T-helper 1 cell treated with Interleukin-12 subunit alpha and Interleukin-12 subunit beta and Interleukin-4 antibody, amounts not matched to agents 30 μg/mL and 1 μg/mL, for 36 hours (primary cell): ENCODE measurements at regions not wholly inside any gene's neighbourhood (a gene's known extent, or its start where the extent isn't known, plus 50 kb on each side); places are given as distances from the start of the nearest gene placed in this dataset.
"Not testable (repeated sequence)": the region's sequence is repeated elsewhere in the genome, so short reads cannot be mapped to it uniquely, and the experiment has no call there.

Source experiments
- H3K27ac Mint-ChIP-seq: one replicate; pipeline ENCODE4 v1.8.0; 2021; ENCODE audit warnings: mild to moderate bottlenecking, mixed read lengths
- H3K27me3 Mint-ChIP-seq: one replicate; pipeline ENCODE4 v1.8.0; 2021; ENCODE audit warnings: low read depth, mixed read lengths
- H3K36me3 Mint-ChIP-seq: one replicate; pipeline ENCODE4 v1.8.0; 2021; ENCODE audit warnings: low read depth, mixed read lengths
- H3K4me1 Mint-ChIP-seq: one replicate; pipeline ENCODE4 v1.8.0; 2021; ENCODE audit warnings: low read depth, mixed read lengths
- H3K4me3 Mint-ChIP-seq: one replicate; pipeline ENCODE4 v1.8.0; 2021; ENCODE audit warnings: mild to moderate bottlenecking, moderate library complexity, mixed read lengths
- H3K9me3 Mint-ChIP-seq: one replicate; pipeline ENCODE4 v1.8.0; 2021; ENCODE audit warnings: mixed read lengths

GRCh38 chr16:66116163-66117002 lies 250.1 kb upstream of the CDH5 start:
- Mint-ChIP-seq H3K27me3 (no peaks in the 10 kb centered on the region), H3K27ac (no peak overlapping the region), H3K4me3 (no peak overlapping the region), H3K4me1 (no peaks in the 10 kb centered on the region), H3K9me3 (no peaks in the 10 kb centered on the region), H3K36me3 (no peaks in the 10 kb centered on the region)

GRCh38 chr16:66115373-66115772 lies 251.1 kb upstream of the CDH5 start:
- Mint-ChIP-seq H3K27me3 (peaks cover 2% of the 10 kb centered on the region), H3K36me3 (no peaks in the 10 kb centered on the region), H3K9me3 (no peaks in the 10 kb centered on the region), H3K27ac (no peak overlapping the region), H3K4me1 (no peaks in the 10 kb centered on the region), H3K4me3 (no peak overlapping the region)

DNA sequence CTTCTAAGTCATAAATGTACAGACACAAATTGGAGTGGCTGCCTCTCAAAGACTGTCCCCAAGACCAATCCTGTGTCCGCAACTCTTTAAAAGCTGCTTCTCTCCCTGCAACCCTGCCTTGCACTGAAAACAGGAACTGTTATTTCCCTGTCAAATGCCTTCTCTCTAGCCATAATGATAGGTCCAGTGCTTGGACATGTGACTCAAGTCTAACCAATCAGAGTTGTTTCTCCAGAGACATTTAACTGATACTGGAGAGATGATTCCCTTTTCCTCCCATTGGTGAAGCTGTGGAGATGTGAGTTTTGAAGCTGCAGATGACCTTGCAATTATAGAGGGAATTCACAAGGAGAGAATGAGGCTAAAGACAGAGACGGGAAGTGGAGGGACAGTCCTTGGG lies 253.3 kb upstream of the CDH5 start:
- Mint-ChIP-seq H3K27ac (no peak overlapping the region), H3K9me3 (no peaks in the 10 kb centered on the region), H3K4me3 (no peak overlapping the region), H3K36me3 (no peaks in the 10 kb centered on the region), H3K4me1 (no peaks in the 10 kb centered on the region), H3K27me3 (peaks cover 4% of the 10 kb centered on the region)

DNA sequence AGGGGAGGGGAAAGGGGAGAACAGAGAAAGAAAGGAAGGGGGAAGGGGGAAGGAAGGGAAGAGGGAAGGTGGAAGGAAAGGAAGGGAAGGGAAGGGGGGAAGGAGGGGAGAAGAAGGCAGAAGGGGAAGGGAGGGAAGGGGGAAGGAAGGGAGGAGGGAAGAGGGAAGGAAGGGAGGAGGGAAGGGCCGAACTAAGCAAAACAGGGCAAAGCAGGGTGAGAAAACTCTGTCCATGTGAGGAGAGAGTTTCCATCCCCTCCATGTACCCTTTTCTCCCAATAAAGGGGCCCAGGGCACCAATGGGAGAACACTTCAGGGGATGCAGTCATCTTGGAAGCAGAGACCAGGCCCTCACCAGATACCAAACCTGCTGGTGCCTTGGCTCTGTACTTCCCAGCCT lies 256.8 kb upstream of the CDH5 start:
- no peaks in the 10 kb centered on the region for H3K36me3 Mint-ChIP-seq
- no peaks in the 10 kb centered on the region for H3K4me1 Mint-ChIP-seq
- no peak overlapping the region for H3K4me3 Mint-ChIP-seq
- H3K27me3 Mint-ChIP-seq = peaks cover 4% of the 10 kb centered on the region
- no peak overlapping the region for H3K27ac Mint-ChIP-seq
- no peaks in the 10 kb centered on the region for H3K9me3 Mint-ChIP-seq

GRCh38 chr16:66107661-66108060 lies 258.8 kb upstream of the CDH5 start:
- Mint-ChIP-seq H3K9me3 (no peaks in the 10 kb centered on the region), H3K4me1 (no peaks in the 10 kb centered on the region), H3K27me3 (peaks cover 4% of the 10 kb centered on the region)

GRCh38 chr16:66103211-66103610 lies 263.3 kb upstream of the CDH5 start:
- no peaks in the 10 kb centered on the region for H3K27me3 Mint-ChIP-seq
- no peaks in the 10 kb centered on the region for H3K9me3 Mint-ChIP-seq
- no peak overlapping the region for H3K27ac Mint-ChIP-seq
- H3K4me3 Mint-ChIP-seq = no peak overlapping the region
- H3K36me3 Mint-ChIP-seq = no peaks in the 10 kb centered on the region
- H3K4me1 Mint-ChIP-seq = no peaks in the 10 kb centered on the region

More at GRCh38 chr16:66107661-66108060, 258.8 kb upstream of the CDH5 start:
- no peak overlapping the region for H3K4me3 Mint-ChIP-seq
- no peak overlapping the region for H3K27ac Mint-ChIP-seq
- H3K36me3 Mint-ChIP-seq = no peaks in the 10 kb centered on the region

- no peaks in the 10 kb centered on the region for H3K36me3 Mint-ChIP-seq
- no peaks in the 10 kb centered on the region for H3K9me3 Mint-ChIP-seq
- no peak overlapping the region for H3K27ac Mint-ChIP-seq
- no peak overlapping the region for H3K4me3 Mint-ChIP-seq
- H3K27me3 Mint-ChIP-seq = no peaks in the 10 kb centered on the region
- H3K4me1 Mint-ChIP-seq = no peaks in the 10 kb centered on the region
Observed at GRCh38 chr16:66099306-66099705, 267.2 kb upstream of the CDH5 start.

DNA sequence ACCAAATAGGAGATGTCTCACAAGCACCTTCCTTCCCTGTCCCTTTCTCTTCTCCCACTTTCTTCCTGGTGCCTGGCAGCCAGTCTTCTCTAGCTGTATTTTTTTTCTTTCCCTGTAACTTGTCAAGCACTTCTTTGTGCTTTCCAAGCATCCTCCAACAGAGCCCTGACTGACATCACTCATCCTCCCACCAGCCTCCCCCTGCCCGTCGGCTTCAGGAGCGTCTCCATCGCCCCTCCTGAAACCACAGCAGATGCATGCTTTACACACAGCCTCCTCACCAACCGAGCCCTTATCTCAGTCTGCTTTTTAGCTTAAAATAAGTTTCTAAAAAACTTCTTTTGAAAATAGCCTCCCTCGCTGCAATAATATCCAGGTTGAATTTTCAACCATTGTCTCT lies 268.7 kb upstream of the CDH5 start:
- no peak overlapping the region for H3K27ac Mint-ChIP-seq
- H3K9me3 Mint-ChIP-seq = no peaks in the 10 kb centered on the region
- no peak overlapping the region for H3K4me3 Mint-ChIP-seq
- H3K27me3 Mint-ChIP-seq = no peaks in the 10 kb centered on the region
- H3K4me1 Mint-ChIP-seq = no peaks in the 10 kb centered on the region
- H3K36me3 Mint-ChIP-seq = no peaks in the 10 kb centered on the region

DNA sequence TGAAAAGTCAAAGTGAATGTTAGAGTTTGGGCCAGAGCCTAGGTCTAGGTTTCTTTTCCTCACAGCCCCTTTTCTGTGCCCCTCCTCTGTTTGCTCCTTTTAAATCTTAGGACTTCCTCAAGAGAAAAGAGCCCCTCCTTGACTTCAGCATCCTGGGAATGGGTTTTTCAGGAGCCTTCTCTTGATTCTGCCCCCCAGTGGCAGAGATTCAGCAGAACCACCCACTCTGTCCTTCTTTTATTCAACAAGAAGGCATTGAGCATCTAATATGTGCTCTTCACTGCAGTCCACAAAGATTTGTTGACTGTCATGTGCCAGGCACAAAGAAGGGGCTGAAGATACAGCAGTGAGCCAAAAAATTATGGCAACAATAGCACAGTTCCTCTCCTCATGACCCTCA lies 270.8 kb upstream of the CDH5 start:
- Mint-ChIP-seq H3K27ac (no peak overlapping the region), H3K4me3 (no peak overlapping the region), H3K9me3 (no peaks in the 10 kb centered on the region), H3K36me3 (no peaks in the 10 kb centered on the region), H3K27me3 (no peaks in the 10 kb centered on the region), H3K4me1 (no peaks in the 10 kb centered on the region)

DNA sequence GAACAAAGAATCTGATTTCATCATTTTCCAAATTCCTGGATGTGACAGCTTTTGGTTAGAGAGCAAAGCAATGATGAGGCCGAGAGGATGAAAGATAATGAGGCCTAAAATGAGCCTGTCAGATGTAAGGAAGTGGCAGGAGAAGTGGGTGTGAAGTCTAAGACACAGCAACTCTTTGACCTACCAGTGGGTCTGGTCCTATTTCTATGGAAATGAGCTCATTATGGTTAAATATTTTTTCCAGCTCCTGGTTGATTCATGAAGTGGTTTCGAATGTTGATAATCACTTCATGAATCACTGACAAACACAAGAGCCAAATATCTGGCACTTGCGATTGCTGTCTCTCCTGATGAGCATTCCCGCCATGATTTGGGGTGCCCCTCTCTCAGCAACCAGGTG lies 273.3 kb upstream of the CDH5 start:
- H3K36me3 Mint-ChIP-seq = no peaks in the 10 kb centered on the region

GRCh38 chr16:66091471-66091891 lies 275.0 kb upstream of the CDH5 start:
- H3K36me3 Mint-ChIP-seq = no peaks in the 10 kb centered on the region
- no peak overlapping the region for H3K27ac Mint-ChIP-seq
- no peaks in the 10 kb centered on the region for H3K9me3 Mint-ChIP-seq
- H3K27me3 Mint-ChIP-seq = no peaks in the 10 kb centered on the region
- no peaks in the 10 kb centered on the region for H3K4me1 Mint-ChIP-seq
- no peak overlapping the region for H3K4me3 Mint-ChIP-seq

More for the DNA sequence above, 273.3 kb upstream of the CDH5 start:
- Mint-ChIP-seq H3K9me3 (no peaks in the 10 kb centered on the region), H3K4me3 (no peak overlapping the region), H3K27me3 (no peaks in the 10 kb centered on the region), H3K27ac (no peak overlapping the region), H3K4me1 (no peaks in the 10 kb centered on the region)

- Mint-ChIP-seq H3K9me3 (no peaks in the 10 kb centered on the region), H3K27me3 (no peaks in the 10 kb centered on the region), H3K36me3 (no peaks in the 10 kb centered on the region), H3K4me1 (no peaks in the 10 kb centered on the region), H3K27ac (no peak overlapping the region), H3K4me3 (no peak overlapping the region)
Observed at GRCh38 chr16:66088681-66089080, 277.8 kb upstream of the CDH5 start.

DNA sequence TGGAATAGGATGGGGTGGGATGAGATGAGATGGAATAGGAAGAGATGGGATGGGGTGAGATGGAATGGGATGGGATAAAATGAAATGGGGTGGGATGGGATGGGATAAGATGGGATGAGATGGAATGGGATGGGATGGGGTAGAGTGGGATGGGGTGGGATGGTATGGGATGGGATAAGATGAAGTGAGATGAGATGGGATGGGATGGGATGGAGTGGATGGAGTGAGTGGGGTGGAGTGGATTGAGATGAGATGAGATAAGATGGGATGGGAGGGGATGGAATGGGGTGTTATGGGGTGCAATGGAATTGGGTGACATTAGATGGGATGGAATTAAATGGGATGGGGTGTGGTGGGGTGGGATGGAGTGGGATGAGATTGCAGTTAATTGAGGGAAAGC lies 279.2 kb upstream of the CDH5 start:
- H3K4me3 Mint-ChIP-seq = no peak overlapping the region
- no peaks in the 10 kb centered on the region for H3K4me1 Mint-ChIP-seq
- H3K27me3 Mint-ChIP-seq = no peaks in the 10 kb centered on the region
- H3K9me3 Mint-ChIP-seq = no peaks in the 10 kb centered on the region
- H3K36me3 Mint-ChIP-seq = no peaks in the 10 kb centered on the region
- no peak overlapping the region for H3K27ac Mint-ChIP-seq

GRCh38 chr16:66085651-66086050 lies 280.8 kb upstream of the CDH5 start:
- Mint-ChIP-seq H3K9me3 (no peaks in the 10 kb centered on the region), H3K36me3 (no peaks in the 10 kb centered on the region), H3K4me3 (no peak overlapping the region), H3K4me1 (no peaks in the 10 kb centered on the region), H3K27ac (no peak overlapping the region), H3K27me3 (no peaks in the 10 kb centered on the region)

- H3K36me3 Mint-ChIP-seq, H3K9me3 Mint-ChIP-seq, H3K4me1 Mint-ChIP-seq, H3K4me3 Mint-ChIP-seq, H3K27ac Mint-ChIP-seq, H3K27me3 Mint-ChIP-seq: not testable (repeated sequence)
Observed at GRCh38 chr16:66084731-66085130, 281.8 kb upstream of the CDH5 start.

DNA sequence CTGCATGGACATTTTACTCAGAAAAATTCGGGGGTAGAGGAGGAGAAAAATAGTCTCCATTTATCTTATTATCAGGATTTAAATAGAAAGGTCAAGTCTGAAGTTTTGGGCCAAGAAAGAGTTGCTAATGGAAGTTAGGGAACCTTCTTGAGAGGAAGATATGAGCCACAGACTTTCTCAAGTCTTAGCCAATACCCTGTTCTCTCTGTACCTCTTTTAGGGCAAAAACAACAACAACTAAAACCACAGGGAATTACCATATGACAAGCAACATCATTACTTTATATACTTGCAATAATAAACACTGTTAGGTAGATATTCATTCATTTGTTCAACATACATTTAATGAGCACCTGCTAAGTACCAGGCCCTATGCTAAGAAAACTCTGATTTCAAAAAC lies 282.2 kb upstream of the CDH5 start:
- Mint-ChIP-seq H3K9me3 (no peaks in the 10 kb centered on the region), H3K4me1 (no peaks in the 10 kb centered on the region), H3K36me3 (no peaks in the 10 kb centered on the region), H3K27ac (no peak overlapping the region), H3K27me3 (no peaks in the 10 kb centered on the region), H3K4me3 (no peak overlapping the region)
